ENCODE measurements at regions not wholly inside any gene's neighbourhood (a gene's known extent, or its start where the extent isn't known, plus 50 kb on each side); places are given as distances from the start of the nearest gene placed in this dataset.

GRCh38 chr22:47734511-47734910, 972.1 kb downstream of the TBC1D22A start:
- TF ChIP-seq GATA2 (IDR thresholded peaks at IDR 0.05; ENCODE audit: low read depth, low read length) = no peak
- no peak for TF ChIP-seq GATA3 (IDR thresholded peaks at IDR 0.05; ENCODE audit: low read depth, low read length)
